HG02623 (cell line): ENCODE measurements at regions not wholly inside any gene's neighbourhood (a gene's known extent, or its start where the extent isn't known, plus 50 kb on each side); places are given as distances from the start of the nearest gene placed in this dataset.
"Not testable (repeated sequence)": the region's sequence is repeated elsewhere in the genome, so short reads cannot be mapped to it uniquely, and the experiment has no call there.

ENCODE experiments used
- ATAC-seq: cut with Tn5 transposase; IDR thresholded peaks from one replicate; pipeline ENCODE4 v1.9.1; 2021; ENCODE audit warnings: moderate library complexity; ENCODE audit not compliant: unreplicated experiment

DNA sequence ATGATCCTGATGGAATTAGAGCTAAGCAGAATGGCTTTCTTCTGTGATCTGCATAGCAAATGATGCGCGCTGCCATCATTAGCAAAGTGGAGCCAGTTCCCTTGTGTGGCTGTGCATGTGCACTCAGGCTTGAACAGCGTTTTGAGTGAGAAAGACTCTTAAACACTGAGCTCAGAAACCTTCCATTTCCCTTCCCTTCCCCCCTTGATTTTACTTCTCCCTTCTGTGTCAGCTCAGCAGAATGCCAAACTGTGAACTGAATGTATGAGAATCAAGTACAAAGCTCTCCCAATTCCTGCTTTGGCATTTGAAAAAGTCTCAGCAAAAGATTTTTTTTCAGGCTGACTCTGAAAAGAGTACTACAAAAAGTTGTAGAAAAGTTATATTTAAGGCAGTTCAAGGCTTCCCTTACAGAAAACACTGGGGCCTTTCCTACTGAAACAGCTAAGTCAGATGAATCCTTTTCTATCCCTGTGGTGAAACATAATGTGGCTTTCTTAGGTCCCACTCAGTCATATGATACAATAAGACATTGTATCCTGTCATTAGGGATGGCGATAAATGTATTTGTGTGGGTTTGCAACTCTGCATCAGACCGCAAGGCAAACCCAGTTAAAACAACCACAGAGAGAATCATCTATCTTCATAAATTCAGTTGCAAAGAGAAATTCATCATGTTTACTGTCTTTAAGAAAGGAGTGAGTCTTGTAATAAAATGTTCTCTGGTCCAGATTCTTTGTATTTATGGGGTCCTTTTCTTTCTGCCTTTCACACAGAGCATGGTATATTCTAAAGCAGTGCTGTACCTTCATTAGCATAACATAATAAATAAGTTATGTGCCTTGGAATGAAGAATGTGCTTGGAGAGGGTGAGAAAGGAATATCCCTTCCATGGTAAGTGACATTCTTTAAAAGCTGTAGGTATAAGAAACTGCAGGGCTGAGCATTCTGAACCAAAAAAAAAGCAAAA is 222.6 kb downstream of the CAAP1 start:
- no peak for ATAC-seq

DNA sequence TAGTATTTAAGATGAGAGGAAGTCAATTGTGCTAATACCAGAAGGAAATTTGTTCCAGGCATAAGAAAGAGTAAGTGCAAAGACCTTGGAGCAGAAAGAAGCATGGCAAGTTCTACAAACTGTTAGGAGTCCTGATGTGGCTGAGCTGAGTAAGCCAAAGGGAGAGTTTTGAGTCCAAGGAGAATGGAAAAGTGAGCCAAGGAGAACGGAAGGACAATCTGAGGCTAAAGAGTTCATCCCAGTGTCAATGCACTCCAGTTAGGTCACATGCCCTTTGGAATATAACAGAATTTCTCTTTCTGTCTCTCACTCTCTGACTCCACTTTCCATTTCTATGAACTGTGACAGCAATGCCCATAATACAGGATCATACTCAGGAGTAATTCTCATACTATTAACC is 224.7 kb downstream of the CAAP1 start:
- no peak for ATAC-seq

DNA sequence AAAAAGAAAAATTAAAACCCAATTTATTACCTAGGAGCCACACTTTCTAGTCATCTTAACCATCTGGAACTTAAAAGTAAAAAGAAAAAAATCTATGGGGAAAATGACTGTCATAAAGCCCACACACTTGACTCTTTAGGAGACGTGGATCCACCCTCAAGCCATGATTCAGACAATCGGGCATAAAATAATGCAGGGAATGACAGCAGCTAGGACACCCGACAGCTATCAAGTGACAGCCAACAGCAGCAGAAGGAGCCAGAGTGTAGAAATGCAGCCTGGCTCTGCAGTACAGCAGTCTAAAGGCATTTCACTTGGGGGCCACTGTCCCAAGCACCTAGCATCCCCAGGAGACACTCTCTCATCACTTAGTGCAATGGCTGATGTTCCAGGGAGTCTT is 226.9 kb downstream of the CAAP1 start:
- ATAC-seq: no peak

GRCh38 chr9:26664087-26664773 is 228.4 kb downstream of the CAAP1 start:
- ATAC-seq: not testable (repeated sequence)

DNA sequence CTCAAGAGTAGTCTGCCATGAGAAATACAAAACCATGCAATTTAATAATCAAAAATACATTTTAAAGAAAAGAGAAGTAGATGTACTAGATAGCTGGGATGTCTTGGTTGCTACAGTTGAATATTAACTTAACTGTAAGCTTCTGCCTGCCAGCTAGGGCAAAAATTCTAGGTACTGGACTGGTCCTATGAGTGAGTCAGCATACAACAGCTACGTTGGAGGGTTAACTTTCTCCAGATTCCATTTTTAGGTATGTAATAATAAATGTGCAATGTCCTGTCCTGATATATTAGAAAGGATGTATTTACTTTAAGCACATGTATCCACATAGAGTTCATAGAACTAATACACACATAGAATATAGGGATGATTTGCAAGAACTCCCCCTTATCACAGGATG is 230.1 kb downstream of the CAAP1 start:
- ATAC-seq: no peak

DNA sequence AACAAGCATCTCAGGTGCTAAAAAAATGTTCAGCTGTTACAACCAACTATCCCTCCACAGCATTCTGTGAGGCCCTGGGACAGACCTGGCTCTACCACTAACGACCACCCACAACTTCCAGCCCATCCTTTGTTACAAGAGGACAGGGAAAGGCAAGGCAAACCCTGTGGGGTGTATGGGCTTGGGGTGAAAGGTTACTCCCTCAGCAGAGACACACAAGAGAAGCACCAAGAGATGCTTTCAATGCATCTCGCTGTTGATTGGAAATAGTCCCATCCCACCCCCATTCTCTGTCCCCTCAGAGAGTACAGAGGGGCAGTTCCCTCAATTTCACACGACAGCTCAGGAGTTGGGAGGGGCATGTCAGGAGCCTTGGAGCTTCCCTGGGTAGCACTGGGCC is 234.1 kb downstream of the CAAP1 start:
- ATAC-seq: no peak

GRCh38 chr9:26657958-26658357 is 234.6 kb downstream of the CAAP1 start:
- ATAC-seq: no peak

- ATAC-seq: no peak
These were observed 236.4 kb downstream of the CAAP1 start for GRCh38 chr9:26656003-26656870.

DNA sequence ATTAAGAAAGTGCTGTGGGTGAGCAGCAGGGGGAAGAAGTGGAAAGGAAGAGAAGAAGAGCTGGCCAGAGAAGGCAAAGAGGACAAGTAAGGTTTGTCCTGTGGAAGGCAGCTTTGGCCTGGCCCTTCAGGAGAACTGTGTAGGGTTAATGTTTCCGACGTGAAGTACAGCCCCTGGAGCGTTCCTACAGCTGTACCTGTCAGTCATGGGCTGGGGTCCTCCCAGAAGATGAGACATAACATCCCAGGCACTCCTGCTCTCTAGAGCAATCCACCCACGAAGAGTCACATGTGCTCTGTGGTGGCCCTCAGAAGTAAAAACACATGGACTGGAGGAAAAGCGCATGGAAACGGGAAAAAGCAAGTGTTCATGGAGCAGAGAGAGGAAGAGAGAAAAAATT is 237.4 kb downstream of the CAAP1 start:
- ATAC-seq: no peak

DNA sequence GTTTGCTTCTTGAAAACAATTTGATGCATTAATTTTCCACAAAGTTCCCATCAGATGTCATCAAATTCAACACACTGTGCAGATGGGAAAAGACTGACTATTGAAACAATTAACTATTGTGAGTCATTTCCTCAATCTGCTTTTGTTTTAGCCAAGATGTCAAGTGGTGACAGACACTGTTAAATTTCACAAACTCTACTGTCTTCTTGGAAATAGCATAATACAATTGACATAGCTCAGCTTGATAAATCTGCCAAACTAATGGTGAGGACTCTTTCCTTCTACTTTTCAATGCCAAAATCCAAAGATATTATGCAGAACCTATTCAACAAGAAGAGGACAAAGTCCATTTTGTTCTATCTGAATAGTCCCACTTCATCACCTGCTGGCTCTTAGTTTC is 242.3 kb downstream of the CAAP1 start:
- no peak for ATAC-seq

DNA sequence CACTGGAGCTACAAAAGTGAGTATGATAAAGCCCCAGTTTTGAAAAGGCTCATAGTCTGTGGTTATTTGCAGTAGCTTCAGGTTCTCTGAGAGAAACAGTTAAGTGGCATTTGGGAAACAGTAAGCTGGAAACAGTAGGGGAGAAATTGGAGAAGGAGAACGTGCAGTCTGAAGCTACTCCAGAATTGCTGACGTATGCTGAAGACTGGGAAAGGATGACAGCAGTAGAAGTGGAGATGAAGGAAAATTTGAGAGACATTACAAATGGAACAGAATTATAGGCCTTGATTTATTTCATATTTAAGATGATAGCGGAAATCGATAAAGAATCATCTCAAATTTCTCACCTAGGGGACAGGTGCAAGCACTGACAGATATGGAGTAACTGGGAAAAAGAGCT is 248.8 kb downstream of the CAAP1 start:
- no peak for ATAC-seq

DNA sequence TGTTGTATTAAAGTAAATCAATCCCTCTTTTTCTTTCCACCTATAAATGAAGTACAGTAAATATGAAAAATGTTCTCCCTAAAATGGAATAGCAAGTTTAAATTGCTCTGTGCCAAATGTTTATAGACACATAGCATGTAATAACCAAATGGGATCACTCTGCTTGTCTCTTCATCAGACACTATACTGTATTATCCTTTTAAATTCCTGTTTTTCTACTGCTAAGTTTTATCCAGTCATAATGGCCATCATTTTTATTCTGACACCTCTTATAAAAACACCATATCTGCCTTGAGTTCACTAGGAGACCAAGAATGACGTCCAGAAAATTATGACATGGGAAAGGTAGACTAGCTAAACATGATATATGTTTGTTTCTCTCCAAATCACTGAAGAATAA is 252.8 kb downstream of the CAAP1 start:
- no peak for ATAC-seq

DNA sequence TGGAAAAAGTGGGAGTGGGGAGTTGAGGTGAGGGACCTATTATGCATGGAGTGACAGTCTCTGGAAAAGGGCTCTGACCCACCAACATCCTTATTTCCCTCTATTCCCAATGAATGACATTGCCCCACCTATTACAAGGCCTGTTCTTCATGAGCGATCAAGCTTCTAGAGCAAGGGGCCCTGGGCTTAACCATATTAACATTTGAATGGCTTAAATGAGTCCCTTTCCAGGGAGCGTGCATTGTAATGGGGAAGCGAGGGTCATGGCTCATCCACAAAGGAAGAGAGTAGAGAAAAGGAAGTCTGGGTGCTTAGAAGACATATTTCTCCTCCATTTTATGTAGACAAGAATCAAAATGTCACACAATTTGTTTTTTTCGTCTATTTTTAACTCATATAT is 255.5 kb downstream of the CAAP1 start:
- no peak for ATAC-seq

GRCh38 chr9:26613851-26614350 is 278.7 kb downstream of the CAAP1 start:
- ATAC-seq: not testable (repeated sequence)

GRCh38 chr9:26612211-26612610 is 280.4 kb downstream of the CAAP1 start:
- no peak for ATAC-seq

DNA sequence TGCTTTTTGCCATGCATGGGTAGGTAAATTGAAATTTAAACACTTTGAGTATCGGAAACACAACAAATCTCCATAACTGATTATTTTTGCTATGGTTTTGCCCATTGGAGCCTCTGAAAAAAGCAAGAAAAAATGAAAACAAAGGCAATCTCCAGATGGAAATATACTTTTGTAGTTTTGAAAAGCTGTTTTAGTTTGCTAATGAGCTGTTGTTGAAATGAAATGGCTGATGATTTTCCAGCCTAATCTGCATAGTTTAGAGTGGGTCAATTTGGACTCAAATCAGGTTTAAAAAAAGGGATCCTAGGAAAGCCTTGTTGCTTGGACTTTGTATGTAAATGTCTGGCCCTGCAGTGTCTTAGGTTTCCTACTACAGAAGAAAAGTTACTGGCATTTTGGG is 285.8 kb downstream of the CAAP1 start:
- ATAC-seq: no peak

- no peak for ATAC-seq
These were observed 287.2 kb downstream of the CAAP1 start for GRCh38 chr9:26605367-26605766.

DNA sequence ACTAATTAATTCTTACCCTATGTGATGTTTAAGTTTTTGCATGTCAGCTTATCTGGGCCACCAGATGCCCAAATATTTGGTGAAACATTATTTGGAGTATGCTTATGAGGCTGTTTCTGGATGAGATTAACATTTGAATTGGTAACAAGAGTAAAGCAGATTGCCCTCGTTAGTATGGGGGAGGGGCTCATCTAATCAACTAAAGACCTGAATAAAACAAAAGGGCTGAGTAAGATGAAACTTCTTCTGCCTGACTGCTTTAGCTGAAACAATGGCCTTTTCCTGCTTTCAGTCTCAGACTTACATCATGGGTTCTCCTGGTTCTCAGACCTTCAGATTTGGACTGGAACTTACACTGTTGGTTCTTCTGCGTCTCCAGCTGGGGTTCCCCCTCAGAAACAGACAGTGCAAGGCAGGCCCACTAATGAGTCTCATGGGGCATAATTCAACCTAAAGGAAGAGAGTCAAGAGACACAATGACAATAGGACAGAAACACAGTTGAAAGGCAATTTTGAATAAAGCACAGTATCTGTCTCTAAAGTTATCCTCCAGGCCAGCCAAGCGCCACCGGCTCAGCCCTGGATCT is 288.4 kb downstream of the CAAP1 start:
- ATAC-seq: no peak

GRCh38 chr9:26603617-26604016 is 289.0 kb downstream of the CAAP1 start:
- ATAC-seq: no peak

GRCh38 chr9:26597542-26598149 is 295.0 kb downstream of the CAAP1 start:
- ATAC-seq: no peak
